ENCODE measurements at regions not wholly inside any gene's neighbourhood (a gene's known extent, or its start where the extent isn't known, plus 50 kb on each side); places are given as distances from the start of the nearest gene placed in this dataset.

DNA sequence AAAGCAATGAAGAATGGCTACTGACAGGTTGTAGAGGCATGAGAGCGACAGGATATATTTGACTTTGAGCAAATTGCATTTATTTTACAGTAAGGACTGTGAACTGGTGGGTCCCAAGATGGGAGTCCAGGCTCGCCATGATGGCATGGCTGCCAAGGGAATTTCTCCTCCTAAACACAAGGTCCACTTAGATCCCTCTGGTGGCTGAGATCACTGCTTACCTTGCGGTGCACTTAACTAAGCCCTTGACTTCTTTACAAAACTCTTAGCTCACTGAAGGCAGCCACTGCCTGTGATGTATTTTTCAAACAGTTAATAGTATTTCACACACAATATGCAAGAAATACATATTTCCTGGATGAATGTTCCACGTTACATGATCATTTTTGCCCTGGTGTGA, 50.3 kb upstream of the SORBS2 start:
- no peak for DNase-seq
- H3K9me3 Mint-ChIP-seq: peaks cover 8% of the 10 kb centered on the region
- POLR2A ChIA-PET: no interaction called here
- H3K4me3 Mint-ChIP-seq: no peak overlapping the region
- intact Hi-C loops (cut with micrococcal nuclease): no loop called here
- no peak overlapping the region for H3K27ac Mint-ChIP-seq
- peaks cover 2% of the 10 kb centered on the region for H3K27me3 Mint-ChIP-seq
- H3K4me1 Mint-ChIP-seq (ENCODE audit: low read depth): no peaks in the 10 kb centered on the region
- H3K36me3 Mint-ChIP-seq: no peaks in the 10 kb centered on the region
- CTCF ChIA-PET: no interaction called here

DNA sequence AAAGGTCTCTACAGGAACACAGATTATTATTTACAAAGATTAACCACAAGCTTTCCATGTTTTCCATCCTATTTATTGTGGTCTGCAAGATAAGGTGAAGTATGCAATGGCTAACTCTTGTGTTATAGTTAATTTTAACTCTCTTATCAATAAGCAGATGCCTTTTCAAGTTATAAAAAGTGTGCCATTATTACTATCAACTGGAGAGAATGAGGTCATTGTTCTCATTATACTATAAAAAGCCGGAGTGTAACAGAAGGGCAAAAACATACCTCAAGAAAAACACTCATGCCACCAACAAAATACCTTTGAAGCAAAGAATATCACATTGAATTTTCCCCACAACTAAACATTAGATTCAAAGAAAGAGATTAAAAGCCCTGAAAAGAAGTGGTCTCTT, 52.0 kb upstream of the SORBS2 start:
- no peak for DNase-seq
- no peaks in the 10 kb centered on the region for H3K9me3 Mint-ChIP-seq
- H3K4me3 Mint-ChIP-seq: no peak overlapping the region
- H3K36me3 Mint-ChIP-seq: no peaks in the 10 kb centered on the region
- CTCF ChIA-PET: no interaction called here
- H3K4me1 Mint-ChIP-seq (ENCODE audit: low read depth): no peaks in the 10 kb centered on the region
- POLR2A ChIA-PET: no interaction called here
- H3K27ac Mint-ChIP-seq: no peak overlapping the region
- intact Hi-C loops (cut with micrococcal nuclease): no loop called here
- peaks cover 2% of the 10 kb centered on the region for H3K27me3 Mint-ChIP-seq

DNA sequence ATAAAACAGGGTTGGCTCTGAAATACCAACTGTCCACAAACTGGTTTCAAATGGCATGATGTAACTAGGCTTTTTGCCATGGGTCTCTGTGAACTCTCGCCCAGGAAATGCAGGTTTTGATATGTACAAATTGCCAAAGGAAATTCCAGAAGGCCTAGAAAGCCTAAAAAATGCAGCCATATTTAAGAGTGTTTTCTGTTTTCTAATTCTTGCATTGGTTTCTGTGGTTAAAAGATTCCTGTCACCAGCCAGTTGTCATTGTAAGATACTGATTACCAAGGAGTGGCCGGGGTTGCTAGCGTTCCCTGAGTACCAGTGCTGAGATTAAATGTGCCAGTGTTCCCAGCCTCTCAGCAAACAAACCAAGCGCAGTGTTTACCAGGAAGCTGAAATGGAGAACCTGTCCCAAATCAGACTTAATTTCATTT, 53.9 kb upstream of the SORBS2 start:
- Mint-ChIP-seq H3K4me1 (ENCODE audit: low read depth) (no peaks in the 10 kb centered on the region), H3K36me3 (no peaks in the 10 kb centered on the region), H3K4me3 (no peak overlapping the region), H3K27me3 (peaks cover 2% of the 10 kb centered on the region), H3K9me3 (no peaks in the 10 kb centered on the region), H3K27ac (no peak overlapping the region)
- ChIA-PET CTCF (no interaction called here), POLR2A (no interaction called here)
- DNase-seq: no peak
- intact Hi-C loops (cut with micrococcal nuclease): no loop called here

DNA sequence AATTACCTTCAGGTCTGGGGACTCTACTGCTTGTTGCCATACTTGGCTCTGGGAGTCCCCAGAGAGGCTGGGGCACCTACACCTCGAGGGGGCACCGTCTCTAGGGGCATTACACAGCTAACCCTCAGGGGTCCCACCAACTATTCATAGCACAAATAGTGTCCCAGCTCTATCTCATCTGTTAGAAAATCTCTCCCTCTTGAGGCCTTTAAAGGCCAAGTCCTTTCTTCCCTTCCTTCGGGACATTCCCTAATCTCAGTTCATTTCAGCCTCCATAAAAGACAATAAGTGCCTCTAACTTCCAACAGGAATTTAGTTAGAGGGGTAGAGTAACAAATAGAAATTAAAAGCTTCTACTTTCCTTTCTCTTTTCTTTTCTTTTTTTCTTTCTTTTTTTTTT, 55.8 kb upstream of the SORBS2 start:
- no peak overlapping the region for H3K27ac Mint-ChIP-seq
- intact Hi-C loops (cut with micrococcal nuclease): no loop called here
- POLR2A ChIA-PET: no interaction called here
- no peaks in the 10 kb centered on the region for H3K9me3 Mint-ChIP-seq
- no peaks in the 10 kb centered on the region for H3K27me3 Mint-ChIP-seq
- no peaks in the 10 kb centered on the region for H3K36me3 Mint-ChIP-seq
- CTCF ChIA-PET: no interaction called here
- no peaks in the 10 kb centered on the region for H3K4me1 Mint-ChIP-seq (ENCODE audit: low read depth)
- no peak overlapping the region for H3K4me3 Mint-ChIP-seq
- DNase-seq: no peak

DNA sequence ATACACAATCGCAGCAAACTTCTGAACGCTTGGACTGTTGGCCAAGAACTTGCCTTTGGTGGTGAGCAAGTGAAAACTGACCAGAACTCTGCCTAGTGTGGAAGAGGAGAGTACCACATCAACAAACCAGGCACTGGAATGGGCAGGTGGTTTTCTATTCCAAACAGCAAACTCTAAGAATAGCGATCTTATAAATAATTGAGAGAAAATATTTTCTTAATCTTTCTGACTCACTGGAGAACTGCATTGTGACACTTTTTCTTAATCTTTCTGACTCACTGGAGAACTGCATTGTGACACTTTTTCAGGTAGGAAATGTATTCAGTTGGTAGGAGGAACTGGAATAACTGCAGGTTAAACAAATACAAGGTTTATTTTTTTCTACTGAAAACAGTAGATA, 57.0 kb upstream of the SORBS2 start:
- H3K4me3 Mint-ChIP-seq: no peak overlapping the region

DNA sequence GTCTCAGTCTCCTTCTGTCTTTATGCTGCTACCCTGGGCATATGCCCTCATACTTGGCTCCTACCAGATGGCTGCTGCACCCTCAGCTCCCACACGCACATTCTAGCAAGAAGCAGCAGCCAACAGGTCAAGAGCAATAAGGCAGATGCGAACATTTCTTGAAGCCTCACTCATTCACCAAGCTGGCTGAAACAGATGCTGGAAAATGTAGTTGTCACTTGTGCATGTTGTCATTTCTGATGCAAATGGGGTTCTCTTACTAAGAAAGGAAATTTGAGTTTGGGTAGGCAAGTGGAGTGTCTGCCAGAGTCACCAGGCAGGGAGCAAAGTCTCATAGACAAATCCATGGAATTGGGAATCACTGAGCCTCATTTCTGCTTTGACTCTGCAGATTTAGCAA, 57.4 kb upstream of the SORBS2 start:
- Mint-ChIP-seq H3K9me3 (no peaks in the 10 kb centered on the region), H3K4me1 (ENCODE audit: low read depth) (no peaks in the 10 kb centered on the region), H3K4me3 (no peak overlapping the region), H3K27me3 (no peaks in the 10 kb centered on the region), H3K36me3 (no peaks in the 10 kb centered on the region), H3K27ac (no peak overlapping the region)
- ChIA-PET CTCF (no interaction called here), POLR2A (no interaction called here)
- intact Hi-C loops (cut with micrococcal nuclease): no loop called here
- no peak for DNase-seq

More for the DNA sequence above, 57.0 kb upstream of the SORBS2 start:
- ChIA-PET CTCF (no interaction called here), POLR2A (no interaction called here)
- no peak for DNase-seq
- Mint-ChIP-seq H3K4me1 (ENCODE audit: low read depth) (no peaks in the 10 kb centered on the region), H3K27ac (no peak overlapping the region), H3K36me3 (no peaks in the 10 kb centered on the region), H3K9me3 (no peaks in the 10 kb centered on the region), H3K27me3 (no peaks in the 10 kb centered on the region)
- intact Hi-C loops (cut with micrococcal nuclease): no loop called here

DNA sequence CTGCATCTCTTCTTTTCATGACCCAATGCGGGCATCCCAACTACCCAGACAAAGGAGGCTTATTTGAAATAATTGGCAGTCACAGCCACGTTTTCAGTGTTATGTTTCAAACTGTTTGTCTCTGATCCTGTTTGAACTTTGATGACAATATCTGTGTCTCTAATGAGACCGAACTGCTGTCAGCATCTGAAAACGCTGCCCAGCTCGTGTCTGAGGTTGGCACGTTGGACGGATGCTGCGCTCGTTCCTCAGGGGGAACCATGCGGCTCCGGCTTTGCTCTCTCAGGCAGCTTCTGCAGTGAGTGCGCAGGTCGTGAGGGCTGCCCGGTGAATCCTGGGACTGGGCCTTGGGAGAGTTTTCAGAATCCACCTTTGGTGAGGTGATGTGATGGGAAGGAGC, 58.4 kb upstream of the SORBS2 start:
- H3K27me3 Mint-ChIP-seq: no peaks in the 10 kb centered on the region
- H3K27ac Mint-ChIP-seq: no peak overlapping the region
- POLR2A ChIA-PET: no interaction called here
- DNase-seq: no peak
- no peaks in the 10 kb centered on the region for H3K9me3 Mint-ChIP-seq
- no peaks in the 10 kb centered on the region for H3K36me3 Mint-ChIP-seq
- CTCF ChIA-PET: no interaction called here
- no peaks in the 10 kb centered on the region for H3K4me1 Mint-ChIP-seq (ENCODE audit: low read depth)
- intact Hi-C loops (cut with micrococcal nuclease): no loop called here
- no peak overlapping the region for H3K4me3 Mint-ChIP-seq

DNA sequence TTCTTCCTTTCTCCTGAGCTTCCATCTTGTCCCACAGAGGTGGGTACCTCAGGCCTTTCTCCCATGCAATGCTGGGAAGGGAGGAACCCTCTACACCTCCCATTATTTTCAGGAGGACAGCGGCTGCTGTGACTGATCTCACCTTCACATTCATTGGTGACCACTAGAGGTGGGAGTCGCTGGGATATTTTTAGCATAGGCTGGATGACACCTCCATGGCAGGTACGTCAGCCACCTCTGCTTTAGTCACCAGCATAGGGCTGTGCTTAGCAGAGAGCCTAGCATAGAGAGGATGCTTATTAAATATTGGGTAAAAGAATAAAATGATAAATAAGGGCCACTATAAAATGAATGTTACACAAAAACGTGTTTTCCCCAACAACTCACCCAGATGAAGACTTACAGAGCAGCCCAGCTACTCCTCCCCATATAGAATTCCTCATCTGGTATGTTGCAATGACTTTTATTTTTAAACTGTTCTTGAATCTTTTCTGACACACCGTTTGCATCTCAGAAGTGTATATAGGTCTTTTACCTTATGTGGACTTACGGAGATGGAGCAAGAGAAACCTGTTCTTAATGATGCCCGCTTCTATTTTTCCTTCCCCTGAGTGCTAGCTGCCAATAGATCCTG, 60.9 kb upstream of the SORBS2 start:
- DNase-seq: no peak
- Mint-ChIP-seq H3K36me3 (no peaks in the 10 kb centered on the region), H3K27ac (no peak overlapping the region), H3K27me3 (no peaks in the 10 kb centered on the region), H3K9me3 (no peaks in the 10 kb centered on the region), H3K4me1 (ENCODE audit: low read depth) (no peaks in the 10 kb centered on the region), H3K4me3 (no peak overlapping the region)
- ChIA-PET CTCF (no interaction called here), POLR2A (no interaction called here)
- intact Hi-C loops (cut with micrococcal nuclease): no loop called here

DNA sequence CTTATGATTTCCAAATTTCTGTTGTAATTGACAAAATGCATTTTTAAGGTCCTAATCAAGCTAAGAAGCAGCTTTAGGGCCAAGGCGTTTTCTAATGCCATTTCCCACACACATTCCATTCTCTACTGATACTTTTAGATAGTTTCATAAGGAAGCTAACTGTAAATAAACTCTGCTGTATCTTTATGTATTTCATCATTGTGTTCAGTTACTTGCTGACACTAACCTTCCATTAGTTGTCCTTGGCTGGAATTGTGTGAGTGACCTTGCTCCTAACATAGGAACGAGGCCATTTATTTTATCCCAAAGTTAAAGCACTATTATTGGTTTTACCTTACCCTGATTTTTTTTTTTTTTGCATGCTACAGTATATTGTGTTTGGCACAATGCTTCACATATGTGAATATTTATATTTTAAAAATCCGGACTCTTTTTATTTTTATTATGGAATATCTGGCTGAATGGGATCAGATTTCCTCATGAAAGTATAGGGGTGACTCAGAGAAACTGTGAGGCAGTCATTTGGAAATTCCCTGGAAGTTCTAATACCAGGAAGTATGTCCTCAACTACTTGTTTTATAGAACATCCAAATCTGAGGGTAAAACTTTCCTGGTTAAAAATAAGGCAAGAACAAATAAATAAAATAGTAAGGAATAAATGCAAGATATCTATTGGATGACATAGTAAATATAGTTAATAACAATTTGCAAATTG, 62.7 kb upstream of the SORBS2 start:
- CTCF ChIA-PET: no interaction called here
- POLR2A ChIA-PET: no interaction called here
- Mint-ChIP-seq H3K27me3 (no peaks in the 10 kb centered on the region), H3K4me1 (ENCODE audit: low read depth) (no peaks in the 10 kb centered on the region), H3K9me3 (no peaks in the 10 kb centered on the region), H3K4me3 (no peak overlapping the region), H3K27ac (no peak overlapping the region), H3K36me3 (no peaks in the 10 kb centered on the region)
- intact Hi-C loops (cut with micrococcal nuclease): no loop called here
- DNase-seq: no peak

DNA sequence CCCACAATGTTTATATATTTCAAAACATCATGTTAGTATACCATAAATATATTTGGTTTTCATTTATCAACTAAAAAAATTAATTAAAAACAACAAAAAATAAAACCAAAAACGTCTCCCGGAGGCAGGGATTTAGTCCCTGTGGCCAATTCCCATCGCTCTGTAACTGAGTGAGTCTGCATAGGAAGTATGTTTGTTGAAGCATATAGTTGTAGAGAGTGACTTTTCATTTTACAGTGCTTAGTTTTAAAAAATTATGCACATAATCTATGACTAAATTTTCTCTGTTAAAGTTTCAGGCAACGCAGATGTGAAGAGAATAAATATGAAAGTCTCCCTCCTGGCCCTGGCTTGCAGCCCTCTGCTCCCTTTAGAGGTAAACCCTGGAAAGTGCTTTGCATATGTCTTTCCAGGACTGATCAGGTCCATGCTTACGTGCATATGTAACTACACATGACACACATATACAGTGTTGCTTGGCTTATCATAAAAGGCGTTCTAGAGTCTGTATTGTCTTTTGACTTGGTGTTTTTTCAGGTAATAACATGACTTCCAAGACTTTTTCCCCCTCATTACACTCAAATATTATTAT, 63.4 kb upstream of the SORBS2 start:
- intact Hi-C loops (cut with micrococcal nuclease): no loop called here
- no peak for DNase-seq
- POLR2A ChIA-PET: no interaction called here
- Mint-ChIP-seq H3K27me3 (no peaks in the 10 kb centered on the region), H3K9me3 (no peaks in the 10 kb centered on the region), H3K27ac (no peak overlapping the region), H3K4me3 (no peak overlapping the region), H3K4me1 (ENCODE audit: low read depth) (no peaks in the 10 kb centered on the region), H3K36me3 (no peaks in the 10 kb centered on the region)
- CTCF ChIA-PET: no interaction called here

DNA sequence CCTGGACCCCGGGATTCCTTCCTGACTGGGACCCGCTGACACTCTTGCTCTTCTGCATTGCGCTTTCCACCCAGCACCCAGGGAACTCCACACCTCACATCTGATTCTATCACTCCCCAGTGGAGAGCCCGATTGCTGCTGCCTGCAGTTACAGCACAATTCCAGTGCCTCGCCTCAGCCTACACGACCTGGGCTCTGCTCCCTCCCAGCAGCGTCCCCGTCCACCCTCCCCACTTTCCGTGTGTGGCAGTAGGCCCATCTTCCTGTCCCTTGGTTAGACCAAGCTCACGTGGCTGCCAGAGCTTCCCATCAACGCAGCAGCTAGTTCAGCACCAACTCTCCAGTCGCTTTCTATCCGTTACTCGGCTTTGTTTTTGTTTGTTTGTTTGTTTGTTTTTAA, 66.6 kb upstream of the SORBS2 start:
- no peaks in the 10 kb centered on the region for H3K27me3 Mint-ChIP-seq
- ChIA-PET POLR2A (no interaction called here), CTCF (no interaction called here)
- no peaks in the 10 kb centered on the region for H3K36me3 Mint-ChIP-seq
- intact Hi-C loops (cut with micrococcal nuclease): no loop called here
- H3K27ac Mint-ChIP-seq: no peak overlapping the region
- no peak for DNase-seq
- no peaks in the 10 kb centered on the region for H3K4me1 Mint-ChIP-seq (ENCODE audit: low read depth)
- no peaks in the 10 kb centered on the region for H3K9me3 Mint-ChIP-seq
- H3K4me3 Mint-ChIP-seq: no peak overlapping the region

DNA sequence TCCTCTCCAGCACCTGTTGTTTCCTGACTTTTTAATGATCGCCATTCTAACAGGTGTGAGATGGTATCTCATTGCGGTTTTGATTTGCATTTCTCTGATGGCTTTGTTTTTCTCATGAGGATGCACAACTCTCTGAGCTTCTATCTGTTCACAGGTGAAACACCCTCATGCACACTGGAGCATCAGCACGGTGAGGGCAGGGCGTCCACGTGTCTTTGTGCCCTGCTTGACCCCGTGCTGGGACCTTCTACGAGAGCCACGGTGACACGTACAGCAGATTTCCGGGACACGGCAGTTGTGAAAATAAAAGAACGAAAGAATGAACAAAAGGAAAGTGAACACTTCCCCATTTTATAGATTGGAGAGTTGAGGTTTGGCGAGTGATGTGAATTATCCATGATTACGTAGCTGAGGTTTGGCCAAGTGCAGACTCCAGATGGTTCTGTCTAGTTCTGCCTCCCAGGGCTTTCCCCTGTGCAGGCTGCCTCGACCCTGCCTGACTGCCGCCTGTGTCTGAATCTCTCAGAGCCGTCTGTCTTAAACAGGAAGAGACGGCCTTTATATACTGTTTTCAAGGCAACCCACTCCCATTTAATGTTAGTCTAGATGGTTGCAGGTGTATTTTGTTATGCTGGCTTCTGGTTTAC, 67.8 kb upstream of the SORBS2 start:
- Mint-ChIP-seq H3K27ac (no peak overlapping the region), H3K4me1 (ENCODE audit: low read depth) (no peaks in the 10 kb centered on the region), H3K36me3 (no peaks in the 10 kb centered on the region), H3K4me3 (no peak overlapping the region), H3K27me3 (no peaks in the 10 kb centered on the region), H3K9me3 (no peaks in the 10 kb centered on the region)
- POLR2A ChIA-PET: no interaction called here
- intact Hi-C loops (cut with micrococcal nuclease): no loop called here
- no peak for DNase-seq
- CTCF ChIA-PET: no interaction called here

DNA sequence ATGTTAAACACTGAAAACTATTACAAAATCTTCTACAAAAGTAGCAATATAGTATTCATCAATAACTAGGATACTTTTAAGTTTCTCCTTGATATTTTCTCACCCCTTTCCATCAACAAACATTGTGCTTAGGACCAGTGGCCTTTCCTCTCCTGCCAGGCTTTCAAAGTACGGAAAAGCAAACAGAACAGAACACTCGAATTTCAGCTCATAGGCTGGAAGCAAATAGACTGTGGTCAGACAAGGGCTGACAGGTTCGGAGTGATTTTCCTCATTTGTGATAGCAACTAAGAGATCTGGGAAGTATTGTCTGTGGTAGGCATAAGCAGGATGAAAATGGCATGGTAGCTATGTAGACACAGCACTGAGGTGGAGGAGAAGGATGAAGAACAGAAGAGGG, 68.6 kb upstream of the SORBS2 start:
- Mint-ChIP-seq H3K27ac (no peak overlapping the region), H3K9me3 (no peaks in the 10 kb centered on the region), H3K4me1 (ENCODE audit: low read depth) (no peaks in the 10 kb centered on the region), H3K27me3 (no peaks in the 10 kb centered on the region), H3K36me3 (no peaks in the 10 kb centered on the region), H3K4me3 (no peak overlapping the region)
- intact Hi-C loops (cut with micrococcal nuclease): no loop called here
- POLR2A ChIA-PET: no interaction called here
- no peak for DNase-seq
- CTCF ChIA-PET: no interaction called here
